CD14-positive monocyte (primary cell): ENCODE measurements at regions not wholly inside any gene's neighbourhood (a gene's known extent, or its start where the extent isn't known, plus 50 kb on each side); places are given as distances from the start of the nearest gene placed in this dataset.
A peak's percentile ranks its signal among the peaks of the same experiment; 100 is the strongest.

Experiments
- DNase-seq, 3 donors: peaks; one replicate each; pipeline ENCODE4 v3.0.0-alpha.2; 2011 to 2022
- H2AFZ ChIP-seq: 2 replicates; pipeline ENCODE4 v1.6.0; 2012; ENCODE audit warnings: mild to moderate bottlenecking, low read depth, low read length, inconsistent platforms; ENCODE audit not compliant: insufficient read depth, poor library complexity, severe bottlenecking
- H3K27ac ChIP-seq, 2 donors: 1 replicate in 1 of 2; 2 replicates in 1 of 2; pipeline ENCODE4 v1.5.1; 2012 to 2013; ENCODE audit warnings: low read length in 2 of 2, control low read depth in 1 of 2, inconsistent platforms in 1 of 2, low read depth in 1 of 2, mild to moderate bottlenecking in 1 of 2
- H3K27me3 ChIP-seq, 2 donors: one replicate each; pipeline versions ENCODE4 v1.6.0 to v1.6.1; 2011 to 2013; ENCODE audit warnings: low read length in 2 of 2; ENCODE audit not compliant: control insufficient read depth in 2 of 2, insufficient read depth in 2 of 2
- H3K36me3 ChIP-seq, 2 donors: replicated peaks in 1 of 2; 1 replicate in 1 of 2; 2 replicates in 1 of 2; pipeline versions ENCODE4 v1.5.1 to v1.6.1; 2012 to 2013; ENCODE audit warnings: low read length in 2 of 2, control low read depth in 1 of 2, inconsistent platforms in 1 of 2, mild to moderate bottlenecking in 1 of 2; ENCODE audit not compliant: insufficient read depth in 2 of 2, control insufficient read depth in 1 of 2
- H3K4me1 ChIP-seq, 2 donors: 1 replicate in 1 of 2; 2 replicates in 1 of 2; pipeline versions ENCODE4 v1.5.1 to v1.6.1; 2012 to 2013; ENCODE audit warnings: low read length in 2 of 2, control low read depth in 1 of 2, inconsistent platforms in 1 of 2, mild to moderate bottlenecking in 1 of 2, moderate library complexity in 1 of 2; ENCODE audit not compliant: insufficient read depth in 2 of 2, control insufficient read depth in 1 of 2
- H3K4me2 ChIP-seq: replicated peaks from 2 replicates; pipeline ENCODE3; 2012; ENCODE audit warnings: low read length, moderate library complexity, mild to moderate bottlenecking; ENCODE audit not compliant: poor library complexity, severe bottlenecking; ENCODE audit errors: extremely low read depth
- H3K4me3 ChIP-seq, 3 experiments: fragments of 200-600 bp in 1 of 3; sonication (generic) in 1 of 3; replicated peaks in 1 of 3; 1 replicate in 2 of 3; 2 replicates in 1 of 3; pipeline ENCODE4 v1.5.1; 2011 to 2013; ENCODE audit warnings: low read length in 3 of 3, mild to moderate bottlenecking in 3 of 3, control low read depth in 2 of 3, low read depth in 2 of 3, inconsistent platforms in 1 of 3, moderate library complexity in 1 of 3
- H3K79me2 ChIP-seq: 2 replicates; pipeline ENCODE4 v1.6.0; 2012; ENCODE audit warnings: mild to moderate bottlenecking, control low read depth, inconsistent platforms, low read length, moderate library complexity; ENCODE audit not compliant: insufficient read depth
- H3K9ac ChIP-seq: 2 replicates; pipeline ENCODE4 v1.6.0; 2017; ENCODE audit warnings: low read length, mild to moderate bottlenecking; ENCODE audit not compliant: insufficient read depth, poor library complexity, severe bottlenecking
- H3K9me3 ChIP-seq, 2 donors: replicated peaks in 1 of 2; 1 replicate in 1 of 2; 2 replicates in 1 of 2; pipeline versions ENCODE4 v1.5.1 to v1.6.1; 2012 to 2013; ENCODE audit warnings: low read length in 2 of 2, control low read depth in 1 of 2; ENCODE audit not compliant: control insufficient read depth in 1 of 2, insufficient read depth in 1 of 2
- H4K20me1 ChIP-seq: 2 replicates; pipeline ENCODE4 v1.6.0; 2012; ENCODE audit warnings: mild to moderate bottlenecking, low read length, control low read depth, moderate library complexity; ENCODE audit not compliant: insufficient read depth
- H3K27ac Mint-ChIP-seq, 7 donors: one replicate each; pipeline ENCODE4 v1.8.0; 2020; ENCODE audit warnings: mild to moderate bottlenecking in 7 of 7, mixed read lengths in 7 of 7, moderate library complexity in 6 of 7, inconsistent platforms in 2 of 7
- H3K27me3 Mint-ChIP-seq, 3 donors: one replicate each; pipeline ENCODE4 v1.8.0; 2021 to 2022; ENCODE audit warnings: low read depth in 3 of 3, mild to moderate bottlenecking in 3 of 3, mixed read lengths in 3 of 3, moderate library complexity in 3 of 3, inconsistent platforms in 1 of 3
- H3K36me3 Mint-ChIP-seq, 2 donors: one replicate each; pipeline ENCODE4 v1.8.0; 2020; ENCODE audit warnings: mixed read lengths in 2 of 2, inconsistent platforms in 1 of 2, mild to moderate bottlenecking in 1 of 2
- H3K4me1 Mint-ChIP-seq: one replicate; pipeline ENCODE4 v1.8.0; 2020; ENCODE audit warnings: mild to moderate bottlenecking, mixed read lengths
- H3K4me3 Mint-ChIP-seq, 2 donors: one replicate each; pipeline ENCODE4 v1.8.0; 2020; ENCODE audit warnings: mild to moderate bottlenecking in 2 of 2, mixed read lengths in 2 of 2, moderate library complexity in 1 of 2
- H3K9me3 Mint-ChIP-seq, 7 donors: one replicate each; pipeline ENCODE4 v1.8.0; 2020 to 2022; ENCODE audit warnings: mixed read lengths in 7 of 7, mild to moderate bottlenecking in 6 of 7, moderate library complexity in 6 of 7, inconsistent platforms in 2 of 7
- WGBS: methylation state at CpG from one replicate; pipeline ENCODE4 v1.1.5; 2013; ENCODE audit warnings: missing lambda C conversion rate; ENCODE audit not compliant: insufficient coverage; 5-methylcytosine and 5-hydroxymethylcytosine counted together
- intact Hi-C, 2 donors: fragments of 100-400 bp; cut with micrococcal nuclease; formaldehyde crosslinking; loops; one replicate each; pipeline versions ENCODE4 v1.15.0 to v1.15.1; 2023
- TF ChIP-seq, protein P1 (sequence below): fragments of 200-600 bp; IDR thresholded peaks from one replicate; pipeline ENCODE4 v1.8.0; 2022; ENCODE audit warnings: antibody characterized with exemption, mild to moderate bottlenecking

DNA sequence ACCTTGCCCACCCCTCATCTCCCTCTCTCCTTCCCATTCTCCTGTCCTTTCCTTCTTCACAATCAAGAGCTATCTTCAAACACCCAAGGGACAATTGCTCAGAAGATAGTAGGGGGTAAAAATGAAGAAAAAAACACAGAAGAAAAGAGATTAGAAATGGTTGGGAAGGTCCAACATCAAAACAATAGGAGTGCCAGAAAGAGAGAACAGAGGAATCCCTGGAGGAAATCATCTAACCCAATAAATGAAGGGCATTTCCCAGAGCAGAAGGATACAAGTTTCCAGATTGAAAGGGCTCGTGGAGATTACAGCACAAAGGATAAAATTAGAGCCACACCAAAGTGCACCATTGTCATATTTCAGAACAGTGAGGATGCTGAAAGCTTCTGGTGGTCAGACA lies 145.6 kb downstream of the OAT start:
- intact Hi-C loops = no loop called here
- no CpG with 5 or more reads among the region's 1 CpG for WGBS
- no peak overlapping the region for H3K4me3 Mint-ChIP-seq

DNA sequence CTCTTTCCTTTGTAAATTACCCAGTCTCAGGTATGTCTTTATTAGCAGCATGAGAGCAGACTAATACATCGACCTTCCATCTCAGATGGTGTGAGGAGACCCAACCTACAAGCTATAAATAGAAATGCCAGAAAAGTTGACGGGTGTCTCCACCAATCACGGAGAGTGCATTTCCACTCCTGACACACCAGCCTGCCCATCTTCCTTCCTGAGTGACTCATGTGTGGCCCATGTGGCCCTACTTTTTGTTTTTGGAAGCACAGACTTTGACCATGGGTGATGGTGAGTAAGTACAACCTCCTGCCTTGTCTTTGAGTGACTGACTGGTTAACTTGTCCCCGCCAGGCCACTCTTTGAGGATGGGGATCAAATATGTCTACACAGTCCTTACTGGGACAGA lies 147.0 kb downstream of the OAT start:
- Mint-ChIP-seq H3K36me3 (peaks cover 13 to 20% of the 10 kb centered on the region in 2 donors), H3K9me3 (peaks cover 20 to 36% (median 29%) of the 10 kb centered on the region in 7 donors), H3K4me3 (no peak overlapping the region), H3K27ac (peak overlapping the region in 1 of 7 donors; percentile 48), H3K4me1 (peaks cover 19% of the 10 kb centered on the region), H3K27me3 (peaks cover 5 to 7% (median 7%) of the 10 kb centered on the region in 3 donors)
- Histone ChIP-seq H3K27me3 (no peaks in the 10 kb centered on the region), H3K79me2 (no peaks in the 10 kb centered on the region), H4K20me1 (no peaks in the 10 kb centered on the region), H3K4me2 (no peak overlapping the region), H3K9ac (no peak overlapping the region), H3K9me3 (peaks cover 23 to 24% of the 10 kb centered on the region in 2 donors), H3K27ac (no peak overlapping the region), H2AFZ (no peak overlapping the region), H3K4me3 (no peak overlapping the region), H3K4me1 (peaks cover 5 to 12% of the 10 kb centered on the region in 2 donors), H3K36me3 (peaks cover 0 to 4% of the 10 kb centered on the region in 2 donors)
- TF ChIP-seq, protein P1, sequence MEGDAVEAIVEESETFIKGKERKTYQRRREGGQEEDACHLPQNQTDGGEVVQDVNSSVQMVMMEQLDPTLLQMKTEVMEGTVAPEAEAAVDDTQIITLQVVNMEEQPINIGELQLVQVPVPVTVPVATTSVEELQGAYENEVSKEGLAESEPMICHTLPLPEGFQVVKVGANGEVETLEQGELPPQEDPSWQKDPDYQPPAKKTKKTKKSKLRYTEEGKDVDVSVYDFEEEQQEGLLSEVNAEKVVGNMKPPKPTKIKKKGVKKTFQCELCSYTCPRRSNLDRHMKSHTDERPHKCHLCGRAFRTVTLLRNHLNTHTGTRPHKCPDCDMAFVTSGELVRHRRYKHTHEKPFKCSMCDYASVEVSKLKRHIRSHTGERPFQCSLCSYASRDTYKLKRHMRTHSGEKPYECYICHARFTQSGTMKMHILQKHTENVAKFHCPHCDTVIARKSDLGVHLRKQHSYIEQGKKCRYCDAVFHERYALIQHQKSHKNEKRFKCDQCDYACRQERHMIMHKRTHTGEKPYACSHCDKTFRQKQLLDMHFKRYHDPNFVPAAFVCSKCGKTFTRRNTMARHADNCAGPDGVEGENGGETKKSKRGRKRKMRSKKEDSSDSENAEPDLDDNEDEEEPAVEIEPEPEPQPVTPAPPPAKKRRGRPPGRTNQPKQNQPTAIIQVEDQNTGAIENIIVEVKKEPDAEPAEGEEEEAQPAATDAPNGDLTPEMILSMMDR = no peak
- intact Hi-C loops = no loop called here
- peak; percentile 40 to 70 (median 41) for DNase-seq
- 8% methylated on average over 2 of the region's 4 CpGs for WGBS

More for the DNA sequence above, 145.6 kb downstream of the OAT start:
- no peak for DNase-seq
- Histone ChIP-seq H3K27ac (no peak overlapping the region), H3K36me3 (peaks cover 0 to 4% of the 10 kb centered on the region in 2 donors), H3K4me3 (no peak overlapping the region), H4K20me1 (no peaks in the 10 kb centered on the region), H3K4me2 (no peak overlapping the region), H2AFZ (no peak overlapping the region), H3K4me1 (no peaks in the 10 kb centered on the region), H3K9me3 (peaks cover 24 to 26% of the 10 kb centered on the region in 2 donors), H3K27me3 (no peaks in the 10 kb centered on the region), H3K9ac (no peak overlapping the region), H3K79me2 (no peaks in the 10 kb centered on the region)
- Mint-ChIP-seq H3K36me3 (peaks cover 10 to 16% of the 10 kb centered on the region in 2 donors), H3K4me1 (peaks cover 7% of the 10 kb centered on the region), H3K9me3 (peaks cover 20 to 36% (median 31%) of the 10 kb centered on the region in 7 donors), H3K27ac (no peak overlapping the region), H3K27me3 (peaks cover 4 to 7% (median 4%) of the 10 kb centered on the region in 3 donors)
- TF ChIP-seq, protein P1 = no peak
